ENCODE measurements at regions not wholly inside any gene's neighbourhood (a gene's known extent, or its start where the extent isn't known, plus 50 kb on each side); places are given as distances from the start of the nearest gene placed in this dataset.

GRCh38 chr10:113484487-113484886 is 68.4 kb upstream of the HABP2 start:
- Histone ChIP-seq H3K9ac (ENCODE audit: insufficient read depth, low read length) (no peak overlapping the region), H3K9me3 (ENCODE audit: control insufficient read depth, insufficient read depth, low read depth, low read length) (no peaks in the 10 kb centered on the region), H3K4me3 (replicated peaks in 1 of 4; ENCODE audit: control extremely low read depth in 1 of 4, insufficient read depth in 1 of 4, low read depth in 3 of 4, low read length in 4 of 4) (no peak overlapping the region), H3K79me2 (ENCODE audit: control insufficient read depth, insufficient read depth, low read length) (no peaks in the 10 kb centered on the region), H3K27me3 (ENCODE audit: control insufficient read depth, insufficient read depth, low read length) (no peaks in the 10 kb centered on the region), H3K4me2 (ENCODE audit: extremely low read depth, insufficient read depth, low read length) (no peak overlapping the region), H3K27ac (ENCODE audit: insufficient read depth, low read length) (no peak overlapping the region), H2AFZ (ENCODE audit: low read length) (no peak overlapping the region), H3K4me1 (ENCODE audit: control insufficient read depth, extremely low read depth, insufficient read depth, low read length) (no peaks in the 10 kb centered on the region), H4K20me1 (ENCODE audit: control insufficient read depth, extremely low read depth, insufficient read depth, low read length) (no peaks in the 10 kb centered on the region), H3K36me3 (ENCODE audit: control insufficient read depth, insufficient read depth, low read length) (no peaks in the 10 kb centered on the region)
- no peak for DNase-seq (ENCODE audit: low read depth in 2 of 2)
- TF ChIP-seq, protein P1, sequence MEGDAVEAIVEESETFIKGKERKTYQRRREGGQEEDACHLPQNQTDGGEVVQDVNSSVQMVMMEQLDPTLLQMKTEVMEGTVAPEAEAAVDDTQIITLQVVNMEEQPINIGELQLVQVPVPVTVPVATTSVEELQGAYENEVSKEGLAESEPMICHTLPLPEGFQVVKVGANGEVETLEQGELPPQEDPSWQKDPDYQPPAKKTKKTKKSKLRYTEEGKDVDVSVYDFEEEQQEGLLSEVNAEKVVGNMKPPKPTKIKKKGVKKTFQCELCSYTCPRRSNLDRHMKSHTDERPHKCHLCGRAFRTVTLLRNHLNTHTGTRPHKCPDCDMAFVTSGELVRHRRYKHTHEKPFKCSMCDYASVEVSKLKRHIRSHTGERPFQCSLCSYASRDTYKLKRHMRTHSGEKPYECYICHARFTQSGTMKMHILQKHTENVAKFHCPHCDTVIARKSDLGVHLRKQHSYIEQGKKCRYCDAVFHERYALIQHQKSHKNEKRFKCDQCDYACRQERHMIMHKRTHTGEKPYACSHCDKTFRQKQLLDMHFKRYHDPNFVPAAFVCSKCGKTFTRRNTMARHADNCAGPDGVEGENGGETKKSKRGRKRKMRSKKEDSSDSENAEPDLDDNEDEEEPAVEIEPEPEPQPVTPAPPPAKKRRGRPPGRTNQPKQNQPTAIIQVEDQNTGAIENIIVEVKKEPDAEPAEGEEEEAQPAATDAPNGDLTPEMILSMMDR (conservative IDR thresholded peaks at IDR 0.05 in 1 of 2, IDR thresholded peaks at IDR 0.05 in 1 of 2; ENCODE audit: low read depth in 1 of 2, low read length in 2 of 2): no peak
- no peak for TF ChIP-seq EZH2 (IDR thresholded peaks at IDR 0.05; ENCODE audit: low read length, missing control alignments)

GRCh38 chr10:113485736-113486135 is 67.1 kb upstream of the HABP2 start:
- H4K20me1 ChIP-seq (ENCODE audit: control insufficient read depth, extremely low read depth, insufficient read depth, low read length): no peaks in the 10 kb centered on the region
- TF ChIP-seq, protein P1 (conservative IDR thresholded peaks at IDR 0.05 in 1 of 2, IDR thresholded peaks at IDR 0.05 in 1 of 2; ENCODE audit: low read depth in 1 of 2, low read length in 2 of 2): no peak
- TF ChIP-seq EZH2 (IDR thresholded peaks at IDR 0.05; ENCODE audit: low read length, missing control alignments): no peak
- no peaks in the 10 kb centered on the region for H3K79me2 ChIP-seq (ENCODE audit: control insufficient read depth, insufficient read depth, low read length)
- H3K27ac ChIP-seq (ENCODE audit: insufficient read depth, low read length): no peak overlapping the region
- no peaks in the 10 kb centered on the region for H3K9me3 ChIP-seq (ENCODE audit: control insufficient read depth, insufficient read depth, low read depth, low read length)
- H3K9ac ChIP-seq (ENCODE audit: insufficient read depth, low read length): no peak overlapping the region
- H2AFZ ChIP-seq (ENCODE audit: low read length): no peak overlapping the region
- peak in 1 of 2 donors; percentile 46 for DNase-seq (ENCODE audit: low read depth in 2 of 2)
- H3K36me3 ChIP-seq (ENCODE audit: control insufficient read depth, insufficient read depth, low read length): no peaks in the 10 kb centered on the region
- no peak overlapping the region for H3K4me2 ChIP-seq (ENCODE audit: extremely low read depth, insufficient read depth, low read length)
- H3K4me3 ChIP-seq (replicated peaks in 1 of 4; ENCODE audit: control extremely low read depth in 1 of 4, insufficient read depth in 1 of 4, low read depth in 3 of 4, low read length in 4 of 4): no peak overlapping the region
- no peaks in the 10 kb centered on the region for H3K4me1 ChIP-seq (ENCODE audit: control insufficient read depth, extremely low read depth, insufficient read depth, low read length)
- no peaks in the 10 kb centered on the region for H3K27me3 ChIP-seq (ENCODE audit: control insufficient read depth, insufficient read depth, low read length)

DNA sequence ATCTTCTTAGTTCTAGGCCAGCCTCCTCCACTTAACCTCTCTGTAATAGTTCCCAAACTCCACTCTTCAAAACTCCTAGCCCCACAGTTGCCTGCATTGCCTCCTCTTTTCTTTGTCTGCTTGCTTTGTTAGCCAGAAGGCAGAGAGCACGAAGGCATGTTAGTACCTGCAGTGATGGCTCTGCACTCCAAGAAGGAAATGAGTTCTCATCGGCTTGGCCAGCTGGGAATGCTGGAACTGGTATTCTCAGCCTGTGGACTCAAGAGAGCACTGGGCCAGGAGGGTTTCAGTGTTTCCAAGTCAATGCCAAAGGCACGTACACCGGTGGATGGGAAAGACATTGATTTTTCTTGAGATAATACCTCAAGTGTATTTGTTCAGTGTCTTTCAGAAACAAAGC is 66.3 kb upstream of the HABP2 start:
- H4K20me1 ChIP-seq (ENCODE audit: control insufficient read depth, extremely low read depth, insufficient read depth, low read length): no peaks in the 10 kb centered on the region
- no peaks in the 10 kb centered on the region for H3K27me3 ChIP-seq (ENCODE audit: control insufficient read depth, insufficient read depth, low read length)
- no peaks in the 10 kb centered on the region for H3K79me2 ChIP-seq (ENCODE audit: control insufficient read depth, insufficient read depth, low read length)
- no peak overlapping the region for H3K9ac ChIP-seq (ENCODE audit: insufficient read depth, low read length)
- H2AFZ ChIP-seq (ENCODE audit: low read length): no peak overlapping the region
- no peaks in the 10 kb centered on the region for H3K9me3 ChIP-seq (ENCODE audit: control insufficient read depth, insufficient read depth, low read depth, low read length)
- no peak overlapping the region for H3K27ac ChIP-seq (ENCODE audit: insufficient read depth, low read length)
- no peak overlapping the region for H3K4me3 ChIP-seq (replicated peaks in 1 of 4; ENCODE audit: control extremely low read depth in 1 of 4, insufficient read depth in 1 of 4, low read depth in 3 of 4, low read length in 4 of 4)
- no peaks in the 10 kb centered on the region for H3K36me3 ChIP-seq (ENCODE audit: control insufficient read depth, insufficient read depth, low read length)
- H3K4me2 ChIP-seq (ENCODE audit: extremely low read depth, insufficient read depth, low read length): no peak overlapping the region
- no peak for DNase-seq (ENCODE audit: low read depth in 2 of 2)
- no peaks in the 10 kb centered on the region for H3K4me1 ChIP-seq (ENCODE audit: control insufficient read depth, extremely low read depth, insufficient read depth, low read length)
- TF ChIP-seq, protein P1 (conservative IDR thresholded peaks at IDR 0.05 in 1 of 2, IDR thresholded peaks at IDR 0.05 in 1 of 2; ENCODE audit: low read depth in 1 of 2, low read length in 2 of 2): no peak
- no peak for TF ChIP-seq EZH2 (IDR thresholded peaks at IDR 0.05; ENCODE audit: low read length, missing control alignments)

Data from fibroblast of lung (primary cell).